ENCODE measurements at regions not wholly inside any gene's neighbourhood (a gene's known extent, or its start where the extent isn't known, plus 50 kb on each side); places are given as distances from the start of the nearest gene placed in this dataset.

- no peak for TF ChIP-seq CTCF (IDR thresholded peaks at IDR 0.05)
- no peak for TF ChIP-seq TCF7L2 (IDR thresholded peaks at IDR 0.05; ENCODE audit: low read depth, low read length)
- no peak for TF ChIP-seq POLR2AphosphoS5 (IDR thresholded peaks at IDR 0.05; ENCODE audit: low read depth, low read length)
- TF ChIP-seq REST (IDR thresholded peaks at IDR 0.05; ENCODE audit: insufficient read depth in 1 of 2, low read depth in 2 of 2, low read length in 1 of 2), result no peak
Observed at GRCh38 chr2:6337472-6337820, 528.3 kb downstream of the CMPK2 start.
